Kidney (tissue), 13 donors: ENCODE measurements at regions not wholly inside any gene's neighbourhood (a gene's known extent, or its start where the extent isn't known, plus 50 kb on each side); places are given as distances from the start of the nearest gene placed in this dataset.
A peak's percentile ranks its signal among the peaks of the same experiment; 100 is the strongest.
"Not testable (repeated sequence)": the region's sequence is repeated elsewhere in the genome, so short reads cannot be mapped to it uniquely, and the experiment has no call there.

ENCODE experiments used
- DNase-seq, 5 donors: peaks; one replicate each; pipeline ENCODE4 v3.0.0-alpha.2; 2013 to 2020
- FAIRE-seq: peaks from 2 replicates; lab custom pipeline; 2012; peaks lifted over from hg19 to GRCh38; lab: Jason Lieb, UNC
- H3K27ac ChIP-seq, 2 donors: one replicate each; pipeline ENCODE4 v1.7.0; 2013; ENCODE audit warnings: low read depth in 2 of 2, low read length in 2 of 2, inconsistent platforms in 1 of 2
- H3K27me3 ChIP-seq: one replicate; pipeline ENCODE4 v1.7.1; 2013; ENCODE audit warnings: low read length, inconsistent platforms; ENCODE audit not compliant: control insufficient read depth, insufficient read depth
- H3K36me3 ChIP-seq, 3 donors: one replicate each; pipeline versions ENCODE4 v1.7.0 to v1.7.1; 2013; ENCODE audit warnings: low read length in 3 of 3, control low read depth in 1 of 3, inconsistent platforms in 1 of 3; ENCODE audit not compliant: insufficient read depth in 3 of 3, control insufficient read depth in 2 of 3
- H3K4me1 ChIP-seq, 3 donors: one replicate each; pipeline versions ENCODE4 v1.7.0 to v1.7.1; 2013; ENCODE audit warnings: low read length in 3 of 3, inconsistent platforms in 1 of 3, low read depth in 1 of 3; ENCODE audit not compliant: control insufficient read depth in 2 of 3, insufficient read depth in 2 of 3
- H3K4me3 ChIP-seq, 3 donors: one replicate each; pipeline versions ENCODE4 v1.7.0 to v1.8.1; 2013; ENCODE audit warnings: low read length in 3 of 3, control low read depth in 1 of 3, inconsistent platforms in 1 of 3
- H3K9ac ChIP-seq, 3 donors: one replicate each; pipeline versions ENCODE4 v1.7.0 to v1.7.1; 2013; ENCODE audit warnings: low read length in 3 of 3, control low read depth in 1 of 3, inconsistent platforms in 1 of 3
- H3K9me3 ChIP-seq, 3 donors: one replicate each; pipeline versions ENCODE4 v1.7.0 to v1.7.1; 2013; ENCODE audit warnings: low read length in 3 of 3, control low read depth in 1 of 3, inconsistent platforms in 1 of 3; ENCODE audit not compliant: control insufficient read depth in 2 of 3, insufficient read depth in 1 of 3
- intact Hi-C: fragments of 100-400 bp; cut with DNase I; formaldehyde crosslinking; loops from one replicate; pipeline ENCODE4 v1.11.1; 2022
- TF ChIP-seq, protein P1 (sequence below): IDR thresholded peaks from 3 replicates; pipeline ENCODE4 v1.5.1; 2012; ENCODE audit warnings: mild to moderate bottlenecking, moderate library complexity, borderline replicate concordance; ENCODE audit not compliant: insufficient read depth; ENCODE audit errors: extremely low read depth
- donor health status: control.
- donor health status: control.
- donor health status: control.
- donor health status: control.
- donor health status: control.
- donor health status: DM: yes; HTN: yes; CAD: no.
- donor health status: Normal renal cell carcinoma (clear cell type).

DNA sequence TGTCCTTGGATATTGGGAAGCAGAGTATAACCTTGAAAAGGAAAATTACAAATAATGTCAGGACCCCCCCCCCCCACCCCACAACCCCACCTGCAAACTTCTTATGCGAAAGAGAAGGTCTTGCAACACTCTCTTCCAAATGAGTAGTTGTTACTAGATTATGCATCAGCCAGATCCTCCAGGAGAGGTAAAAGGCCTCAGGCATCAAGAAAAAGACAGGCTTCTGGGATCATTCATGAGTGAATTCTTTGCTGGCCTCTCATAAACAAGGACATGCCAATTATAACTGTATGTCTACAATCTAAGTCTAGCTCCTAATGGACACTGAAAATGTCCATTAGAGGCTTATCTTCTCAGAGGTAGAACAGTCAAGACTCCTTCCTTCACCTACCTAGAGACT, 1443.3 kb downstream of the RAPGEF2 start:
- TF ChIP-seq, protein P1, sequence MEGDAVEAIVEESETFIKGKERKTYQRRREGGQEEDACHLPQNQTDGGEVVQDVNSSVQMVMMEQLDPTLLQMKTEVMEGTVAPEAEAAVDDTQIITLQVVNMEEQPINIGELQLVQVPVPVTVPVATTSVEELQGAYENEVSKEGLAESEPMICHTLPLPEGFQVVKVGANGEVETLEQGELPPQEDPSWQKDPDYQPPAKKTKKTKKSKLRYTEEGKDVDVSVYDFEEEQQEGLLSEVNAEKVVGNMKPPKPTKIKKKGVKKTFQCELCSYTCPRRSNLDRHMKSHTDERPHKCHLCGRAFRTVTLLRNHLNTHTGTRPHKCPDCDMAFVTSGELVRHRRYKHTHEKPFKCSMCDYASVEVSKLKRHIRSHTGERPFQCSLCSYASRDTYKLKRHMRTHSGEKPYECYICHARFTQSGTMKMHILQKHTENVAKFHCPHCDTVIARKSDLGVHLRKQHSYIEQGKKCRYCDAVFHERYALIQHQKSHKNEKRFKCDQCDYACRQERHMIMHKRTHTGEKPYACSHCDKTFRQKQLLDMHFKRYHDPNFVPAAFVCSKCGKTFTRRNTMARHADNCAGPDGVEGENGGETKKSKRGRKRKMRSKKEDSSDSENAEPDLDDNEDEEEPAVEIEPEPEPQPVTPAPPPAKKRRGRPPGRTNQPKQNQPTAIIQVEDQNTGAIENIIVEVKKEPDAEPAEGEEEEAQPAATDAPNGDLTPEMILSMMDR, result no peak
- Histone ChIP-seq H3K36me3 (no peaks in the 10 kb centered on the region), H3K27ac (no peak overlapping the region), H3K9ac (no peak overlapping the region), H3K27me3 (no peaks in the 10 kb centered on the region), H3K9me3 (no peaks in the 10 kb centered on the region), H3K4me3 (no peak overlapping the region), H3K4me1 (no peaks in the 10 kb centered on the region)
- DNase-seq (no peak), FAIRE-seq (no peak)
- intact Hi-C loops, result no loop called here

DNA sequence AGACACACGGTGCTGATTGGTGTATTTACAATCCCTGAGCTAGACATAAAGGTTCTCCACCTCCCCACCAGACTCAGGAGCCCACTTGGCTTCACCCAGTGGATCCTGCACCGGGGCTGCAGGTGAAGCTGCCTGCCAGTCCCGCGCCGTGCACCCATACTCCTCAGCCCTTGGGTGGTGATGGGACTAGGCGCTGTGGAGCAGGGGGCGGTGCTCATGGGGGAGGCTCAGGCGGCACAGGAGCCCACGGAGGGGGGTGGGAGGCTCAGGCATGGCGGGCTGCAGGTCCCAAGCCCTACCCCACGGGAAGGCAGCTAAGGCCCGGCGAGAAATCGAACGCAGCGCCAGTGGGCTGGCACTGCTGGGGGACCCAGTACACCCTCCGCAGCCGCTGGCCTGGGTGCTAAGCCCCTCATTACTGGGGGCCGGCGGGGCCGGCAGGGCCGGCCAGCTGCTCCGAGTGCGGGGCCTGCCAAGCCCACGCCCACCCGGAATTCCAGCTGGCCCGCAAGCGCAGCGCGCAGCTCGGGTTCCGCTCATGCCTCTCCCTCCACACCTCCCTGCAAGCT, 1447.2 kb downstream of the RAPGEF2 start:
- H3K4me1 ChIP-seq, H3K27ac ChIP-seq, H3K36me3 ChIP-seq, H3K9ac ChIP-seq, intact Hi-C loops, H3K4me3 ChIP-seq, H3K9me3 ChIP-seq, FAIRE-seq, H3K27me3 ChIP-seq: not testable (repeated sequence)
- peak in 1 of 5 donors; percentile 45 for DNase-seq

DNA sequence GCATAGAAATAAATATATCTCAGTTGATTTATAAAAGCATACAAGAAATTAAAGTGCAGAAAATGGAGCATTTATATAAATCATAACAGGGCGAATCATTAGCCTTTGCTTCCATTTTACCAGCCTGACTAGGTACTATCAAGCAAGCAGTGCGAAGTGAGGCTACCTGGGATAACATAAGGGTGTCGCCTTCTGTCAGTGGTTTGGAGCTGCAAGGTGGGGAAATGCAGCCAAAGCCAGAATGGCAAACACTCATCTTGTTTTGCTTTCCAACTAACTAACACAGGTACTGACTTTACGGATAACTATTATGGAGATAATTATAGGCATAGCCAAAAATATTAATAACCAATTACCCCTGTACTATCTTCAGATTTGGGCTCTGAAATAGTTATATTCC, 1459.8 kb downstream of the RAPGEF2 start:
- DNase-seq, result no peak
- intact Hi-C loops, result no loop called here
- Histone ChIP-seq H3K9me3 (no peaks in the 10 kb centered on the region), H3K27ac (no peak overlapping the region), H3K4me1 (no peaks in the 10 kb centered on the region), H3K9ac (no peak overlapping the region), H3K4me3 (no peak overlapping the region), H3K27me3 (no peaks in the 10 kb centered on the region), H3K36me3 (no peaks in the 10 kb centered on the region)
- FAIRE-seq, result no peak
- TF ChIP-seq, protein P1, result no peak

DNA sequence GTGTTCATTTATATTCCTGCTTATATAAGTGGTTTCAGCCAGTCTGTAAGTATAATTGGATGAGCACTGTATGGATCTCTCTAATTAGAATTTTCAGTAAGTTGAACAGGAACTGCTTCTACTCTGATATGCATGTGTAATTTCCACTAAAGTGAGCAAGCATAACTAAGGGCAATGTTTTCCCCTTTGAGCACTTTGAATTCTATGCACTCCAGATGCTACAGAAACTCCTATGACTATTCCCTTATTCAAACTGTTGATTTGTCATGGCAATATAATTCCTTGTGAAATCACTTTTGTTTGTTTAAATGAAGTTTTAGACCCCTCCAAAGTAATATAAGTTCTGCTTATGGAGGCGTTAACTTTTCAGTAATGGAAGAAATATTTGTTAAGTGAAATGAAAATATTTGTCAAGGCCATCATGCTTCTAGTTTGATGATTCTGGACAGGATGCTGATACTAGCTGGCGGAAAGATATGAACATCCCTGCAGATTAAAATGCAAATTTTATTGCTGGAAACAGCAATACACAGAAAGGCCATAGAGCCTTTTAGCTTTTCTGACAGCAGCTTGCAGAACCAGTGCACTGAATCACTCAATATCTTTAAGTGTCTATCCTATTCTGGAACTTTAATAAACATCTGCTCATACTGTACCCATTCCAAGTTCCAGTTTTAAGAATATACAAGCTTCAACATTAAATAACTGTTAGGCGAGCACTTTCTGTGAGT, 1460.8 kb downstream of the RAPGEF2 start:
- intact Hi-C loops, result no loop called here
- no peak for FAIRE-seq
- H3K27ac ChIP-seq, result no peak overlapping the region

More for the DNA sequence above, 1460.8 kb downstream of the RAPGEF2 start:
- Histone ChIP-seq H3K9me3 (no peaks in the 10 kb centered on the region), H3K9ac (no peak overlapping the region), H3K4me3 (no peak overlapping the region), H3K36me3 (no peaks in the 10 kb centered on the region), H3K27me3 (no peaks in the 10 kb centered on the region), H3K4me1 (no peaks in the 10 kb centered on the region)
- DNase-seq, result no peak
- TF ChIP-seq, protein P1, result no peak
